ENCODE measurements at regions not wholly inside any gene's neighbourhood (a gene's known extent, or its start where the extent isn't known, plus 50 kb on each side); places are given as distances from the start of the nearest gene placed in this dataset.

GRCh38 chr4:19999775-20000414 lies 251.8 kb upstream of the SLIT2 start:
- H3K27ac ChIP-seq = no peak overlapping the region
- WGBS, 5 donors = 65 to 86% (median 81%) methylated on average over 4 of the region's 4 CpGs
- no peak overlapping the region for H3K4me3 ChIP-seq
- DNase-seq = no peak
- TF ChIP-seq POLR2A (IDR thresholded peaks at IDR 0.05) = no peak
- no peaks in the 10 kb centered on the region for H3K36me3 ChIP-seq
- no peaks in the 10 kb centered on the region for H3K4me1 ChIP-seq
- H3K27me3 ChIP-seq = no peaks in the 10 kb centered on the region
- intact Hi-C loops (cut with DNase I; ENCODE audit: low total_unique reads) = no loop called here
- peaks cover 0 to 5% (median 0%) of the 10 kb centered on the region in 4 donors for H3K9me3 ChIP-seq

GRCh38 chr4:19999276-19999675 lies 252.4 kb upstream of the SLIT2 start:
- Histone ChIP-seq H3K4me1 (no peaks in the 10 kb centered on the region), H3K9me3 (peaks cover 0 to 5% (median 0%) of the 10 kb centered on the region in 4 donors), H3K27me3 (no peaks in the 10 kb centered on the region), H3K4me3 (no peak overlapping the region), H3K27ac (no peak overlapping the region), H3K36me3 (no peaks in the 10 kb centered on the region)
- 88 to 98% (median 96%) methylated on average over 1 of the region's 1 CpG for WGBS, 5 donors
- intact Hi-C loops (cut with DNase I; ENCODE audit: low total_unique reads) = no loop called here
- no peak for DNase-seq
- TF ChIP-seq EP300 (IDR thresholded peaks at IDR 0.05) (no peak), POLR2AphosphoS5 (IDR thresholded peaks at IDR 0.05) (no peak), POLR2A (IDR thresholded peaks at IDR 0.05) (no peak)

- H3K36me3 ChIP-seq = no peaks in the 10 kb centered on the region
- intact Hi-C loops (cut with DNase I; ENCODE audit: low total_unique reads) = no loop called here
Observed at GRCh38 chr4:19993242-19993641, 258.5 kb upstream of the SLIT2 start.

GRCh38 chr4:19992471-19993093 lies 259.1 kb upstream of the SLIT2 start:
- 69 to 78% (median 71%) methylated on average over 4 of the region's 4 CpGs for WGBS, 5 donors
- H3K4me3 ChIP-seq = no peak overlapping the region

More at GRCh38 chr4:19993242-19993641, 258.5 kb upstream of the SLIT2 start:
- TF ChIP-seq EP300 (IDR thresholded peaks at IDR 0.05) (no peak), CTCF (IDR thresholded peaks at IDR 0.05) (no peak), POLR2A (IDR thresholded peaks at IDR 0.05) (no peak)
- Histone ChIP-seq H3K4me3 (no peak overlapping the region), H3K9me3 (no peaks in the 10 kb centered on the region), H3K27ac (no peak overlapping the region), H3K4me1 (no peaks in the 10 kb centered on the region), H3K27me3 (no peaks in the 10 kb centered on the region)
- WGBS, 5 donors = 56 to 66% (median 60%) methylated on average over 2 of the region's 2 CpGs
- no peak for DNase-seq

GRCh38 chr4:19987746-19988145 lies 264.0 kb upstream of the SLIT2 start:
- Histone ChIP-seq H3K9me3 (no peaks in the 10 kb centered on the region), H3K36me3 (no peaks in the 10 kb centered on the region), H3K27me3 (no peaks in the 10 kb centered on the region), H3K27ac (no peak overlapping the region), H3K4me3 (no peak overlapping the region), H3K4me1 (no peaks in the 10 kb centered on the region)
- no peak for TF ChIP-seq CTCF (IDR thresholded peaks at IDR 0.05)
- no peak for TF ChIP-seq POLR2A (IDR thresholded peaks at IDR 0.05)
- no peak for TF ChIP-seq EP300 (IDR thresholded peaks at IDR 0.05)
- TF ChIP-seq POLR2AphosphoS5 (IDR thresholded peaks at IDR 0.05) = no peak
- intact Hi-C loops (cut with DNase I; ENCODE audit: low total_unique reads) = no loop called here
- DNase-seq = no peak

More at GRCh38 chr4:19992471-19993093, 259.1 kb upstream of the SLIT2 start:
- Histone ChIP-seq H3K27ac (no peak overlapping the region), H3K36me3 (no peaks in the 10 kb centered on the region), H3K27me3 (no peaks in the 10 kb centered on the region), H3K4me1 (no peaks in the 10 kb centered on the region), H3K9me3 (no peaks in the 10 kb centered on the region)
- TF ChIP-seq CTCF (IDR thresholded peaks at IDR 0.05) = no peak
- TF ChIP-seq POLR2AphosphoS5 (IDR thresholded peaks at IDR 0.05) = no peak
- no peak for TF ChIP-seq POLR2A (IDR thresholded peaks at IDR 0.05)
- TF ChIP-seq EP300 (IDR thresholded peaks at IDR 0.05) = no peak
- DNase-seq = no peak
- intact Hi-C loops (cut with DNase I; ENCODE audit: low total_unique reads) = no loop called here
